ENCODE measurements at regions not wholly inside any gene's neighbourhood (a gene's known extent, or its start where the extent isn't known, plus 50 kb on each side); places are given as distances from the start of the nearest gene placed in this dataset.

DNA sequence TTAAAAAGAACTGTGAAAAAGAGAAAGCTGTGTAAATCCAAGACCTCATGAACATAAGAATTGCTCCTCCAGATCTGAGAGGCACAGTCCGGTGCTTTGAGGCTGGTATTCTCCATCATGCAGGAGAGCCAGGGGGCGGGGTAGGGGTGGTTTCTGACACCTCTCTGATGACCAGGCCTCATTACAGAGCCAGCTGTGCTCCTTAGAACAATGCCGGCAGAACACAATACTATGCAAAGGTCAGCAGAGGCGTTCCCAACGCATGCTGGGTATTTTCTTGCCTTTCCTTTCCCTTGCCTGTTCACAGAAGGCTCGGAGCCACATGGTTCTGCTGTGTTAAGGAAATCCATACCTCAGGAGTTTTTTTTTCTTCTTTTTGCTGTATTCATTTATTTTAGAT is 91.2 kb upstream of the SOD3 start:
- H3K36me3 ChIP-seq (ENCODE audit: insufficient read depth): no peaks in the 10 kb centered on the region
- H3K4me2 ChIP-seq: no peak overlapping the region
- H3K4me3 ChIP-seq (IDR thresholded peaks at IDR 0.05; ENCODE audit: insufficient read depth, low read depth, low read length): no peak overlapping the region
- H3K79me2 ChIP-seq (ENCODE audit: insufficient read depth, low read depth): no peaks in the 10 kb centered on the region
- TF ChIP-seq, protein P1, sequence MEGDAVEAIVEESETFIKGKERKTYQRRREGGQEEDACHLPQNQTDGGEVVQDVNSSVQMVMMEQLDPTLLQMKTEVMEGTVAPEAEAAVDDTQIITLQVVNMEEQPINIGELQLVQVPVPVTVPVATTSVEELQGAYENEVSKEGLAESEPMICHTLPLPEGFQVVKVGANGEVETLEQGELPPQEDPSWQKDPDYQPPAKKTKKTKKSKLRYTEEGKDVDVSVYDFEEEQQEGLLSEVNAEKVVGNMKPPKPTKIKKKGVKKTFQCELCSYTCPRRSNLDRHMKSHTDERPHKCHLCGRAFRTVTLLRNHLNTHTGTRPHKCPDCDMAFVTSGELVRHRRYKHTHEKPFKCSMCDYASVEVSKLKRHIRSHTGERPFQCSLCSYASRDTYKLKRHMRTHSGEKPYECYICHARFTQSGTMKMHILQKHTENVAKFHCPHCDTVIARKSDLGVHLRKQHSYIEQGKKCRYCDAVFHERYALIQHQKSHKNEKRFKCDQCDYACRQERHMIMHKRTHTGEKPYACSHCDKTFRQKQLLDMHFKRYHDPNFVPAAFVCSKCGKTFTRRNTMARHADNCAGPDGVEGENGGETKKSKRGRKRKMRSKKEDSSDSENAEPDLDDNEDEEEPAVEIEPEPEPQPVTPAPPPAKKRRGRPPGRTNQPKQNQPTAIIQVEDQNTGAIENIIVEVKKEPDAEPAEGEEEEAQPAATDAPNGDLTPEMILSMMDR (conservative IDR thresholded peaks at IDR 0.05; ENCODE audit: low read depth, low read length): no peak
- no peak overlapping the region for H3K27ac ChIP-seq
- no peaks in the 10 kb centered on the region for H3K4me1 ChIP-seq (ENCODE audit: low read depth, poor library complexity, severe bottlenecking)
- no peaks in the 10 kb centered on the region for H4K20me1 ChIP-seq (ENCODE audit: insufficient read depth)
- H3K27me3 ChIP-seq (ENCODE audit: insufficient read depth, low read depth): no peaks in the 10 kb centered on the region
- no peak overlapping the region for H3K9ac ChIP-seq
- H2AFZ ChIP-seq (ENCODE audit: low read depth): no peak overlapping the region

- Histone ChIP-seq H3K27ac (no peak overlapping the region), H3K27me3 (ENCODE audit: insufficient read depth, low read depth) (no peaks in the 10 kb centered on the region), H3K4me1 (ENCODE audit: low read depth, poor library complexity, severe bottlenecking) (no peaks in the 10 kb centered on the region), H3K36me3 (ENCODE audit: insufficient read depth) (no peaks in the 10 kb centered on the region), H3K79me2 (ENCODE audit: insufficient read depth, low read depth) (no peaks in the 10 kb centered on the region), H3K4me3 (IDR thresholded peaks at IDR 0.05; ENCODE audit: insufficient read depth, low read depth, low read length) (no peak overlapping the region), H2AFZ (ENCODE audit: low read depth) (no peak overlapping the region), H4K20me1 (ENCODE audit: insufficient read depth) (no peaks in the 10 kb centered on the region), H3K9ac (no peak overlapping the region), H3K4me2 (no peak overlapping the region)
- TF ChIP-seq, protein P1 (conservative IDR thresholded peaks at IDR 0.05; ENCODE audit: low read depth, low read length): no peak
These were observed 90.2 kb upstream of the SOD3 start for GRCh38 chr4:24705016-24705753.

- Histone ChIP-seq H3K9ac (no peak overlapping the region), H3K27ac (no peak overlapping the region), H3K4me2 (no peak overlapping the region), H2AFZ (ENCODE audit: low read depth) (no peak overlapping the region), H3K79me2 (ENCODE audit: insufficient read depth, low read depth) (no peaks in the 10 kb centered on the region), H3K36me3 (ENCODE audit: insufficient read depth) (no peaks in the 10 kb centered on the region), H3K4me3 (IDR thresholded peaks at IDR 0.05; ENCODE audit: insufficient read depth, low read depth, low read length) (no peak overlapping the region), H4K20me1 (ENCODE audit: insufficient read depth) (no peaks in the 10 kb centered on the region), H3K4me1 (ENCODE audit: low read depth, poor library complexity, severe bottlenecking) (no peaks in the 10 kb centered on the region), H3K27me3 (ENCODE audit: insufficient read depth, low read depth) (no peaks in the 10 kb centered on the region)
- TF ChIP-seq, protein P1 (conservative IDR thresholded peaks at IDR 0.05; ENCODE audit: low read depth, low read length): no peak
These were observed 81.8 kb upstream of the SOD3 start for GRCh38 chr4:24713604-24714003.

DNA sequence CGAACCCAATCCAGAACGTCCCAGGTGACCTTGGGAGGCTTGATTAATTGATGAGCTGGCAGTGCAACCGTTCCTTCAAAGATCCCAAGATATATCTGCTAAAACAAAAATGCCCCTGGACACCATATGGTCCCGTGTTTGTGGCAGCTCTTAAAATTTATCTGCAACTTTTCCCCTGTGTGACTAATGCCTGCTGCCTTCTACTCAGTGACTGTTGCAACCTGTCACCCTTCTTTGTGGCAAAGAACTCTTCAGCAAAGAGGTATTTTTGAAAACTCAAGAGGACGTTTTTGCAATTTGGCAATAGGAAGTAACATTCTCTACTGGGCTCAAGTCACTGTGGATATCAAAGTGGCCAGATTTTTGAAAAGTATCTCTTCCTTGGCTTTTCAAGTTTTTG is 75.8 kb upstream of the SOD3 start:
- H3K27ac ChIP-seq: no peak overlapping the region
- TF ChIP-seq, protein P1 (conservative IDR thresholded peaks at IDR 0.05; ENCODE audit: low read depth, low read length): no peak
- H3K79me2 ChIP-seq (ENCODE audit: insufficient read depth, low read depth): no peaks in the 10 kb centered on the region
- H3K4me2 ChIP-seq: no peak overlapping the region
- H3K27me3 ChIP-seq (ENCODE audit: insufficient read depth, low read depth): no peaks in the 10 kb centered on the region
- H3K4me1 ChIP-seq (ENCODE audit: low read depth, poor library complexity, severe bottlenecking): no peaks in the 10 kb centered on the region
- H3K4me3 ChIP-seq (IDR thresholded peaks at IDR 0.05; ENCODE audit: insufficient read depth, low read depth, low read length): no peak overlapping the region
- no peaks in the 10 kb centered on the region for H4K20me1 ChIP-seq (ENCODE audit: insufficient read depth)
- H3K9ac ChIP-seq: no peak overlapping the region
- no peaks in the 10 kb centered on the region for H3K36me3 ChIP-seq (ENCODE audit: insufficient read depth)
- no peak overlapping the region for H2AFZ ChIP-seq (ENCODE audit: low read depth)

All from KMS-11 (cell line).